Right renal cortex interstitium (tissue), 3 donors: ENCODE measurements at regions not wholly inside any gene's neighbourhood (a gene's known extent, or its start where the extent isn't known, plus 50 kb on each side); places are given as distances from the start of the nearest gene placed in this dataset.
"Not testable (repeated sequence)": the region's sequence is repeated elsewhere in the genome, so short reads cannot be mapped to it uniquely, and the experiment has no call there.

Source experiments
- DNase-seq, 3 donors: peaks; one replicate each; pipeline ENCODE4 v3.0.0-alpha.2; 2013; ENCODE audit warnings: low read depth in 3 of 3, low spot score in 2 of 3

DNA sequence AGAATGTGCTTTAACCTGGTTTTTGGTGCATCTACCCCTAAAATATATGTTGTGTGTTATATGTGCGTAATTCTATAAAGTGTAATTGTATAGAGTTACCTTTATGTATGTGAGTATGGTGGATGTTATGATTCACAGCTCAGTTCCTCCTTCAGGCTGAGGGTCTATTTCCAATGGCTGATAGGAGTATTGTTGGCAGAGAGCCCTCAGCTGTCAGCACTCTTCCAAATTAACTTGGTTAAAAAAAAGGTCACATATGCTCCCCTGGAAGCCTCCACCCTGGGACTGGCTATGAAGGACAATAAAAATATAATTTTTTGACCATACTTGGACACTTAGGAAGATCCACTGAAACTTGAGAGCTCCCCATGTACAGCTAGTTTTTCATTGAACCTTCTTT is 250.4 kb upstream of the CDH12 start:
- no peak for DNase-seq

DNA sequence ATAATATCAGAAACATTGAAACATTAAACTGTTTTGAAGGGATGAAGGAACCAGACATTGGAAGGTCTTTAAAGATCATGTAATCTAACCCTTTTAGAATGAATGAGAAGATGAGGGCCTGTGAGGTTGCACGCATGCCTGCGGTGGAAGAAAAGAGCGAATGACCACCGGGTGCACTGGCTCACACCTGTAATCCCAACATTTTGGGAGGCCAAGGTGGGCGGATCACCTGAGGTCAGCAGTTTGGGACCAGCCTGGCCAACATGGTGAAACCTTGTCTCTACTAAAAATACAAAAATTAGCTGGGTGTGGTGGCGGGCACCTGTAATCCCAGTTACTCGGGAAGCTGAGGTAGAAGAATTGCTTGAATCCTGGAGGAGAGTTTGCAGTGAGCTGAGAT is 242.3 kb upstream of the CDH12 start:
- DNase-seq: not testable (repeated sequence)

DNA sequence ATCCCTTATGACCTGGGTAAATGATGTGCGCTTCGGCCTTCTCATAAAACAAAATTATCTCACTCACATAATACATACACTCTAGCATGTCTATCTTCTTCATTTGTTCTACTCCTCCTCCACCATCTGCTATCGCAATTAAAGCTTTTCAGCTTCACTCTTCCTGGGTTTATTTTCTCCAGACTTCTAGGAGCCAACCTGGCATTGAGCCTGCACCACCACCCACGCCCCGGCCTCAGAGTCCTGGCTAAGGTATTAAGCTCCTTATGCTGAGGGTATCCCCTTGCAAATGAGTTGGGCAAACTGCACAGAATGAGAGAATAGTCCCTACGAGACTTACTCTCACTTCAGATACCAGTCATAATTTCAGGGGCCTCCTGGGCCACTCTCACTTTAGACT is 236.1 kb upstream of the CDH12 start:
- DNase-seq: no peak

DNA sequence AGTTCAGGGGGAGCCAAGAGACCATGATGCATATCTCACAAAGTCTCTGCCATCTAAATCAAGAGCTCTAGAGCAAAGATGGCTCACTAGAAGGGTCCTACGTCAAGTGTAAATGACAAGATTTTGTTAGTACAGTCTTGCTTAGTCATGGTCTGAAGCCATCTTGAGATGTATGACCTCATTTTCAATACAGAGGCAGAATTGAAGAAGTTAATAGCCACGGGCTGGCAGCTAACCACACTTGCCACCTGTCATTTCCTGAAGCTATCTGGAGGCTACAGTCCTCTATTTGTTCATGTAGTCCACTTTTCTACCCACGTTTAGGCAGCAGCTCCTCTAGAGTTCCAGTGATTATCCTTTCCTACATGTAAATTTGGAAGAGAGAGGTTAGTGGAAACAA is 231.7 kb upstream of the CDH12 start:
- DNase-seq: no peak

DNA sequence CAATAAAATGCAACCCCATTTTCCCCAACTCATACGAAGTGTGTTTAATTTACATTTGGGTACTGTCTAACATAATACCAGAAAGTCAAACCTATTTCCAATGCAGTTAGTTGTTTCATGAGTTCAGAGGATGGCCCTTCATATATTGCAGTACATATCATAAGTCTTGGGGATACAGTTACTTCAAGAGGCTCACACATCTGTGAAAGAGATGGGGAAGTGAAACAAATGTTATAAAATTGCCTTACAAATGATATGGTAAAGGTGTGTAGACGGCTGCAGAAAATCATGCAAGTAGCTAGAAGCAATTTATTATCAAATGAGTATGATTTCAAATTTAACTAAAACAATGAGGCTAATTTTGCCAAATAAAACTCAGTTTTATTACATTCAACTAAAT is 219.0 kb upstream of the CDH12 start:
- DNase-seq: no peak

DNA sequence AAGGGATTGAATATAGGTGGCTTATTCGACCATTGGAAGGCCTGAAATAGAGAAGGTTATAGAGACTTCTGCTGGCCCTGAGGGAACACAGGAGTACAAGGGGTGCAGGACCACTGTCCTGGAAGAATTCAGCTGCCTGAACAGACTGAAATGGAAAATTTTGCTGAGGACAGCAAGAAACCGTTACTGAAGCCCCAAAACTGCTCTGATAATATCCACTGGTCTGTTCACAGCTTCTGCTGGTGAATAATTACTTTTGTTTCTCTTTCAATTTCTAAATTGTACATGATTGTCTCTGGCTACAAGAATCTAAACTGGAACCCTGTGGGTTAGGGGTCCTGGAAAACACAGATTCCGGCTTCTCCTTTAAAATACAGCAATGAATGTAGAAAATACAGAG is 218.5 kb upstream of the CDH12 start:
- no peak for DNase-seq

DNA sequence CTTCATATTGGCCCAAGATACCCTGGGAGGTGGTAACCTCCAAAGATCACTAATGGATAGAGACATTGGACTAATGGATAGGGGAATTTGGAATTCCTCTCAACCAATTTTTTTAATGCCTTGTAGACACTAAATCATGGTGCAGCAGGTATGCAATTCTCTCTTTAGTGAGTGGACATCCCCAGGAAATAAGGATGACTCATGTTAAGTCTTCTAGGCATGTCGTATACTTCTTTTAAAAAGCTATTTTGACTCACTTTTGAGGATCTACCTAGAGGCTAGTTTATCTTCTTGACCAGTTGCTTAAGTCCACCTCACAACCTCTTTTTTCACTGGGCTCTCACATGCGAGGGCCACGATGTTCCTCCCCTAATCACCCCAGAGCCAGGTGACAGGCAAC is 211.6 kb upstream of the CDH12 start:
- DNase-seq: no peak

DNA sequence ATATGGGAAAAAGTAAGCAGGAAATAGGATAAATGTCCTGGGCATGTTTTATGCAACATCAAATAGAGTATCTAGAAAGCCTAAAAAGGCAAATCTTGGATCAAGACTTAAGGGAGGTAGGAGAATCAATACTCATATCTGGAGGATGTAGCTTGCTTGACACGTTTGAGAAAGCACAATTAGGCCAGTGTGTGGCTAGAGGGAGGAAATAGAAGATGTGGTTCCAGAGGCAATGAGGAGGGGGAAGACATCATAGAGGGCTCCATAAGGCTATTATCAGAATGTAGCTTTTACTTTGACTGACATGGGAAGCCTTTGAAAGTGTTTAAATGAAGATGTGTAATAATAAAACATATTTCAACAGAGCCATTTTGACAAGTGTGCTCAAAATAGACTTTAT is 200.7 kb upstream of the CDH12 start:
- no peak for DNase-seq

DNA sequence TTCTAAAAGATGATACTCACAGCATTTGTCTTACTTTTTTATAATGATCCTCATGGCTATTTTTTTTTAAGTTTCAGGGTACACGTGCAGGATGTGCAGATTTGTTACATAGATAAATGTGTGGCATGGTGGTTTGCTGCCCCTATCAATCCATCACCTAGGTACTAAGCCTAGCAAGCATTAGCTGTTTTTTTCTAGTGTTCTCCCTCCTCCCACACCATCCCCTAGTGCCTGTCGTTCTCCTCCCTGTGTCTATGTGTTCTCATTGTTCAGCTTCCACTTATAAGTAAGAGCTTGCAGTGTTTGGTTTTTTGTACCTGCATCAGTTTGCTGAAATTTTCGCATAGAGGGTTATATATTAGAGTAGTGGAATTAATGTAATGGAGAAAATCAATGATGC is 189.1 kb upstream of the CDH12 start:
- no peak for DNase-seq

DNA sequence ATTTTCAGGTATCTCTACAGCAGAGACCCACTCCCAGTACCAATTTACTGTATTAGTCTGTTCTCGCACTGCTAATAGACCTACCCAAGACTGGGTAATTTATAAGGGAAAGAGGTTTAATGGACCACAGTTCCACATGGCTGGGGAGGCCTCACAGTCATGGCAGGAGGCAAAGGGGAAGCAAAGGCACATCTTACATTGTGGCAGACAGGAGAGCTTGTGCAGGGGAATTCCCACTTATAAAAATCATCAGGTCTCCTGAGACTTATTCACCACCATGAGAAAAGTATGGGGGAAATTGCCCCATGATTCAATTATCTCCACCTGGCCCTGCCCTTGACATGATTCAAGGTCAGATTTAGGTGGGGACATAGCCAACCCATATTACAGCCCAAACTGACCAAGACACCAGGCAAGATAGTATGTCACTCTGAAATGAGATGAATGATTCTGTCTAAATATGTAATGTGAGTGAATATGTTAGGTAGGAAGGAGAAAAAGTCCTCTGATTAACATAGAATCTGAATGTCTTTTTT is 182.5 kb upstream of the CDH12 start:
- no peak for DNase-seq

DNA sequence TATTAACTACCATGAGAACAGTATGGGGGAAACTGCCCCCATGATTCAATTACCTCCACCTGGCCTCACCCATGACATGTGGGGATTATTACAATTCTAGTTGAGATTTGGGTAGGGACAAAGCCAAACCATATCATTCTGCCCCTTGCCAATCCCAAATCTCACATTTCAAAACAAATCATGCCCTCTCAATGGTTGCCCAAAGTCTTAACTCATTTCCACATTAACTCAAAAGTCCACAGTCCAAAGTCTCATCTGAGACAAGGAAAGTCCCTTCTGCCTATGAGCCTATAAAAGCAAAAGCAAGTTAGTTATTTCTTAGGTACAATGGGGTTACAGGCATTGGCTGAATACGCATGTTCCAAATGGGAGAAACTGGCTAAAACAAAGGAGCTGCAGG is 180.7 kb upstream of the CDH12 start:
- no peak for DNase-seq

DNA sequence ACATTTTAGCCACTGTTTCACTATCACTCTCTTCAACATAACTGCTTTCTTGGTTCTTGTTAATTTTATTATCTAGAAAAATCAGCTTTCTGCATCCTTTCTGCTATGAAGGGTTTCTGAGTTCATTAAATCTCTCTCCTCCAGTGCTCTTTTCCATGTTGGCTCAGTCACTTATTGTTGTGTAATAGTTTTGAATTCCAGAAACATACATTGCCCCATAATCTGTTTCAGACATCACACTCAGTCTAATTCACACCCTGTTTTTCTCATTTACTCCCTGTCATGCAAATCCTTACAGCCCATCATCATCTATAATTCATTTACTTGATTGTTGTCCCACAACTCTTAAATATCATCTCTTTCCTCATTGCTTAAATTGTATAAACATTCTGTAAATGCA is 176.1 kb upstream of the CDH12 start:
- DNase-seq: no peak

DNA sequence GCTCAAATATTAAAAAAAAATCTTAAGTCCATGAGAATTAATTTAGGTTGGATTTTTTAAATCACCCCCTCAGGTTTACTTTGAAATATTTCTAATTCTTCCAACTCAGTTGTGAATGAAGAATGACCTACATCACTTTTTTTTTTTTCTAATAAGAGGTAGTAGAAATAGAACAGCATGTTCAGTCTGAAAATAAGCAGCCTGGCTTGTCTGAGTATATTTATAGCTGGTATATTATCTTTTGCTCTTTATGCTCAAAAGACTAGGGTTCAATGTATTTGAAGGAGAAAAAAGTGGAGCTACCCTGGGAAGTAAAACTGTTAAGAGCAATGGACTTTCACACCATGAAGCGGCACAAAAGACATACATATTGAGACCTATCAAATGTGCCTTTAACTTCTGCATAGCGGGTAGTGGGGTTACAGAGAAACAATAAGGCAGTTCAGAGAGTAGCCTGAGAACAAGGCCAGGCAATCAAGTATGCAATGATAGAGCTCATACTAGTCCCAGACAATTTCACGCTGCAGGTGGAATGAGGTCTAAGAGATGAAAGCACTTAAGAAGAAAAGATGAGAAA is 175.4 kb upstream of the CDH12 start:
- no peak for DNase-seq

DNA sequence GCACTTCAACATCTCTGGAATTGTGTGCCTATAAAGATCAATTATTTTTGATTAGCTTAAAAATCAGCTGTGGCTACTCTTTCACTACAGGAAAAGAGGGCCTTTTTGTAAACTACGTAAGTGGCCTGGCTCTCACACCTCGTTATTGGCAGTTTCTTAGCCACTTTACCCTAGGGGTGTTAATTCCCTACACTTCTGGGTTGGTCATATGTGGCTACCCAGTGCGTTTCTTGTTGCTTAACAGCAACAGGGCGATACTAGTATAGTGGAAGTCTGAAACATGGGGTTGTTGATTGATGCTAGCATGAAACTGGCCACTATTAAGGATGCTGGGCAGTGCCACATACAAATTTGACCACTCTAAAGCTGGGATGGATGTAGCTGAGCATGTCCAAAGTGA is 174.7 kb upstream of the CDH12 start:
- no peak for DNase-seq

DNA sequence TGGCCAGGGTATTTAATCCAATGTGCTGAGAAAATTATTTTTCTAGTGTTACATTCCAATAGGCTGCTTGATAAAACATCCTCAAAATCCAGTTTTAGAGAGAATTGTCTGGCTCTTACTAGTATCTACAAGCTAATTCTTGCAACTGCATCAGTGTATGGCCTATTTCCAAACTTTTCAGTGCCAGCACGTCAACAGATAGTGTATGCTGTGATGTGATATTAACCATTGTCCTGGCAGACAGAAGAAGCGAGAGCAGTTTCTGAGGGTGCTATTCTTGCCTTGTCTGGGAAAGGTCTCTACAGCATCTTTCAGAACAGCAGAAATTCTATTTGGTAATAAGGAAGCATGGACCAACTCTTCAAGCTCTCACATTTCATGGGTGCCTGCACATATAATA is 174.2 kb upstream of the CDH12 start:
- DNase-seq: no peak

DNA sequence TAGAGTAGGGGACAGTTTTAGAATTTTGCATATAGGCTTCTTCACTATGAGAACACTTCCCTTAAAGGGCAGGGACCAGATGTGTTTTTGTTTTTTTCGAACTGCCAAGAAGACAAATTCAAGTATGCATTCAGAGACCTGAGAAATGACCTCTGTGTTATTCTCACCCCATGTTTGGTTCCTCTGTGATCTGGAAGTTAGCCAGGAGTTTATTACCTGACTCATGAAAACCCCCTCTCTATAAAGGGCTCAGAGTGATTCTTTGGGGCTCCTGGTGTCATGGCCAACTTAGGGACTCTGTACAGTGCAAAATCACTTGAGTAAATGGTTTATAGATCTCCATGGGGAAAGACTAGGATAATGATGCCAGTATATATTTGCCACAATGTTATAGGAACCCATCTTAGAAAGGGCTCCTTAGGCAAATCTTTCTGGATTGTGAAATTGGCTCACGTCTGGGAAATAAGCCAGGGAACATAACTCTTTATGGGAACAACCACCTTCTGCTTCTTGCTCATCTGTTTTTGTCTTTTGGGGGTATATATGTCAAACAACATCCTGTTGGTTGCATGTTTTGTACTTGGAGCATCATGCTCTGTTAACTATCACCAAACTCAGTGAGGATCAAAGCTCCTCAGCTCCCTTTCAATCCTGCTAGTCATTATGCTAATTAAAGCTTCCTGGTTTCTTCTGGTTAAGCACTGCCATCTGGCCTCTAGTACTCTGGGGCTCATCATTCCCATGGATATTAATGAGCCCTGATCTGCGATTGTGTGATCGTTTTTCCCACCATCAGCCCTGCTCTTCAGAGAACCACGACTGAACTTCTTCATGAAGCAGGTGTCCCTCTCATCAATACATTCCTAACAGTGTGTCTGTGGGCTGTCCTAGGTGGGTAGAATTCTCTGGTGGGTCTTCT is 173.4 kb upstream of the CDH12 start:
- no peak for DNase-seq

DNA sequence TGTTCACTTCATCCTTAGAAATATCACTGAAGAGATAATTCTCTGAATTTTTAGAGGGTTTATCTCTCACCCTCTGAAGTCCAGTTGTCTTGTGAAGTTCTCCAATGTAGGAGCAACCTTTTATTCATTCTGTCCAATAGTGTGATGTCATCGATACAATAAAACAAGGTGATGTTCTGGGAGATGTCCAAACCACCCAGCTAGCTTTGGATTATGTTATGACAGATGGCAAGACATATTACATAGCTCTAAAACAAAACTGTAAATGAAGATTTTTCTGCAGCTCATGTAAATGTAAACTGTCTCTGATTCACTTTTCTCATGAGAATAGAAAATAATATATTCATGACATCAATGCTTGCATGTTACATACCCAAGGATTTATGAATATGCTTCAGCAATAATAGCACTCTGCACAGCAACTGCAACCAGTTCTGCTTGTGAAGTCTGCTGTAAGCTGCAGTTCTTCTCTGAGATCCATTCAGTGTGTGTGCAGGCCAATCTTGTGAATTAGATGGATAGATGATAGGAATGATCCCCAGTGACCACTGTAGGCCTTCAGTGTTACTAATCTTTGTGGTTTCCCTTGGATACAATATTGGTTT is 172.6 kb upstream of the CDH12 start:
- no peak for DNase-seq

DNA sequence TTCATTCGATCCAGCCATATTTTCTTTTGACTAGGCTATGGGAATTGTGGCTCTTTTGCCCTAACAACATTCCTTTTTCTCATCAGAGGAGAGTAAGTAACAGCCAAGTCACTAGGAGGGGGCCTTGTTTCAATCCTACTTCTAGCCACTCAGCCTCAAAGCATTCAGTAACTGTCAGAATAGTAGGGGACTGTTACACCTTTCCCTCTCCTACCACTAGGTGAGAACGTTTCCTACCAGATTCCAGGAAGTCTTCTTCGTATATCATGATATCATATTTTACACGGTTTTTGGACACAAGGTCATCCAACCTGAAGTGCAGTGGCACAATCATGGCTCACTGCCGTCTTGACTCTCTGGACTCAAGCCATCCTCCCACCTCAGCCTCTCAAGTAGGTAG is 171.3 kb upstream of the CDH12 start:
- no peak for DNase-seq

DNA sequence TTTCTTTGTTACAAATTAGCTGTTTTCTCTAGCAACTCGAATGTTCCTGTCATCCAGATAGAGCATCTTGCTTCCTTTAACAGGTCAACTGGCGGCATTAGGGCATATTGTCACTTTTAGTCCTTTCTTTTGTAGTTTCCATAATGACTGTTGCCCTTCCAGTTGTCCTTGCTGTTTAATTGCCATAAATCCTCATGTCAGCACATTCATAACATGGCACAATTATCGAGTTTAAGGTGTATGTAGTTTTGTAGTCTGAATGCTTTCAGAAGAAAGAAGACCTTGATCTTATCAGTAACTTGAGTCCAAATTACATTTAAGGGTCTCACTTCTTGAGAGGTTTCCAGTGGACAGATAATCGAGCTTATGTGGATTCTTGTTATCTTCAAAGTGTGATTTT is 161.7 kb upstream of the CDH12 start:
- DNase-seq: no peak

DNA sequence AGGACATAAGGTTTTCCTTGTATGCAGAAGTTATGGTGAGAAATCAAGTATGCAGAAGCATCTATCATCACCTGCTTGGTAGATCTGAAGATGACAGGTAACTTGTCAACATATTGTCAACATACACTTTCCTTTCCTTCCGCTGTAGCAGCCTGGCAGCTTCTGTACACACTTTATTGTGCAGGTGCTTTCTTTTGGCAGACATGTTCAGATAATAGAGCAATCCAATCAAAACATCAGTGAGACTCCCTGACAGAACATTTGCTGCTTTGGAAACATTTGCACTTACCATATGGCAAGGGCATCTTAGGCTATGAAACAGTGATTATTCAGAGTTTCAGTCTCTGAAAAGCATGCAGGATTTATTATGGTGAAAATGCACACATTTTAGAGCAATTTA is 161.1 kb upstream of the CDH12 start:
- no peak for DNase-seq

DNA sequence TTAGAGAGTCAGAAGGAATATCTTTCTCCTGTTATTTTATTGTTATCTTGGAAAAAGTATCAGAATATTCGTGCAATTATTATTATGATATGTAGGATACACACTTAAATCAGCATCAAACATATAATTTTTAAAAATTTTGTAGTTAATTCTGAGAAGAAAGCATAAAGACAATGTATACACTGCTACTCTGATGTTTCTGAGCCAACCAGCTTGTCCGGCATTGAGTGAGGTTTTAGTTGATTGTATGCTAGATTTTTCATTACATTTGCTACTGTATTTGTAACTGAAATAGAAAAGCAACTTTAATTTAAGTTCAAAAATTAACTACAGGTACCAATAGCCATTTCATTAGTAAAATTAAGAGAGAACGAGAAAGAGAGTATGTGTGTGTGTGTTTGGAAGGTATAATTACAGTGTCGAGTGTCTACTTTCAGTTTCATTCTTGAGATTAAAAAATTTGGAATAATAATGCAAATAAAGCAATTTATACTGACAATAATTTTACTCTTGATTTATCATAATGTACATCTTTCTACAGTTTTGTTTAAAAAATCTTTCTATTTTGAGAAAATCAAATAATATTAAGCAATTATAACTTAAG is 160.4 kb upstream of the CDH12 start:
- no peak for DNase-seq

DNA sequence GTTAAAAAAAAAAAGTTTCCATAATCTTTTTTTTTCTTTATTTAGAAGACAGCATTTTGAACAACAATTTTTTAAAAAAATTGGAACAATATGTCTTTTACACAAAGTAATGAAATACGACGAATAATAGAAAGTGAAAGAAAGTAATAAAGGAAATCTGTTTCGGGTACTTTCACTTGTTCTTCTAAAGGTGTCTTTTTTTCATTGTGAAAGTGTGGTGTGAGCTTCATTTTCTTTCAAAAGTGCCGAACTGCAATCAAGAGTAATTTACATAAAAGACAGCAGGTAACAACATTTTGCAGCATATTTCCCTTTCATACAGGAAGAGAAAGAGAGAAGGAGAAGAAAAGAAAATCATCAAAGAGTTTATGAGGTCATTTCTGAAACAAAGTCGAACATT is 159.7 kb upstream of the CDH12 start:
- DNase-seq: no peak
